SU-DHL-6 (cell line): ENCODE measurements at regions not wholly inside any gene's neighbourhood (a gene's known extent, or its start where the extent isn't known, plus 50 kb on each side); places are given as distances from the start of the nearest gene placed in this dataset.

Experiments used
- H2AFZ ChIP-seq: fragments of 200-600 bp; sonication (generic); 2 replicates; pipeline ENCODE4 v1.6.1; 2014; ENCODE audit warnings: low read depth, mild to moderate bottlenecking, moderate library complexity, mixed read lengths, antibody characterized with exemption, low read length; ENCODE audit not compliant: severe bottlenecking
- H3F3A ChIP-seq: fragments of 200-600 bp; shearing (Covaris generic); 2 replicates; pipeline ENCODE4 v1.6.0; 2016; ENCODE audit warnings: antibody characterized with exemption, mild to moderate bottlenecking; ENCODE audit not compliant: insufficient read depth
- H3K27ac ChIP-seq: fragments of 200-600 bp; sonication (generic); 2 replicates; pipeline ENCODE4 v1.5.1; 2016; ENCODE audit warnings: low read depth, mild to moderate bottlenecking, low read length, moderate library complexity, mixed read lengths
- H3K27me3 ChIP-seq: fragments of 200-600 bp; sonication (generic), shearing (Covaris generic); 2 replicates; pipeline ENCODE4 v1.6.0; 2014; ENCODE audit warnings: mild to moderate bottlenecking, low read length
- H3K36me3 ChIP-seq: fragments of 200-600 bp; sonication (generic); 2 replicates; pipeline ENCODE4 v1.6.1; 2014; ENCODE audit warnings: mild to moderate bottlenecking, low read length, mixed read lengths
- H3K4me2 ChIP-seq: fragments of 300-600, 200-600 bp; shearing (Covaris generic), sonication (generic); 2 replicates; pipeline ENCODE4 v1.6.0; 2014; ENCODE audit warnings: low read length, low read depth, mild to moderate bottlenecking; ENCODE audit not compliant: poor library complexity, severe bottlenecking
- H3K4me3 ChIP-seq: fragments of 200-600 bp; sonication (generic); 2 replicates; pipeline ENCODE4 v1.5.1; 2014; ENCODE audit warnings: antibody characterized with exemption, low read length, mild to moderate bottlenecking, mixed read lengths; ENCODE audit not compliant: insufficient read depth, poor library complexity, severe bottlenecking
- H3K79me2 ChIP-seq: fragments of 200-600 bp; sonication (generic); 2 replicates; pipeline ENCODE4 v1.6.1; 2014; ENCODE audit warnings: mild to moderate bottlenecking, low read length, moderate library complexity; ENCODE audit not compliant: insufficient read depth
- H3K9ac ChIP-seq: fragments of 200-600 bp; sonication (generic); 2 replicates; pipeline ENCODE4 v1.7.0; 2014; ENCODE audit warnings: mild to moderate bottlenecking, low read length
- H3K9me2 ChIP-seq: fragments of 200-600 bp; sonication (generic); replicated peaks from 2 replicates; pipeline ENCODE4 v1.6.1; 2014; ENCODE audit warnings: low read length; ENCODE audit not compliant: insufficient read depth
- H3K9me3 ChIP-seq: fragments of 200-600 bp; sonication (generic); 2 replicates; pipeline ENCODE4 v1.6.1; 2014; ENCODE audit warnings: low read length, mixed read lengths; ENCODE audit not compliant: insufficient read depth
- H4K20me1 ChIP-seq: fragments of 200-600 bp; sonication (generic); 2 replicates; pipeline ENCODE4 v1.6.1; 2014; ENCODE audit warnings: low read depth, mild to moderate bottlenecking, antibody characterized with exemption, low read length, moderate library complexity, mixed read lengths
- CTCF ChIP-seq: fragments of 200-600 bp; sonication (generic); IDR thresholded peaks from one replicate; pipeline ENCODE4 v1.5.1; 2017; ENCODE audit warnings: antibody characterized with exemption, mild to moderate bottlenecking, low read length, moderate library complexity; ENCODE audit not compliant: insufficient read depth, poor library complexity, severe bottlenecking
- EZH2phosphoT487 ChIP-seq: fragments of 200-600 bp; sonication (generic), shearing (Covaris generic); conservative IDR thresholded peaks from 2 replicates; pipeline ENCODE4 v1.6.1; 2018; ENCODE audit warnings: mild to moderate bottlenecking, antibody characterized with exemption, low read length, moderate library complexity, mixed read lengths

GRCh38 chr3:135559802-135560201 lies 405.7 kb upstream of the PPP2R3A start:
- no peak for TF ChIP-seq CTCF
- TF ChIP-seq EZH2phosphoT487, result no peak

GRCh38 chr3:135560847-135561246 lies 404.7 kb upstream of the PPP2R3A start:
- H3K27ac ChIP-seq, result no peak overlapping the region
- TF ChIP-seq EZH2phosphoT487 (no peak), CTCF (no peak)
- H2AFZ ChIP-seq, result no peak overlapping the region
- no peak overlapping the region for H3K4me2 ChIP-seq
- H3K9me2 ChIP-seq, result no peaks in the 10 kb centered on the region
- no peaks in the 10 kb centered on the region for H3F3A ChIP-seq
- H3K36me3 ChIP-seq, result no peaks in the 10 kb centered on the region
- H3K27me3 ChIP-seq, result no peaks in the 10 kb centered on the region
- H3K79me2 ChIP-seq, result no peaks in the 10 kb centered on the region
- H3K4me3 ChIP-seq, result no peak overlapping the region
- H4K20me1 ChIP-seq, result no peaks in the 10 kb centered on the region
- H3K9ac ChIP-seq, result no peak overlapping the region
- H3K9me3 ChIP-seq, result no peaks in the 10 kb centered on the region

More at GRCh38 chr3:135559802-135560201, 405.7 kb upstream of the PPP2R3A start:
- Histone ChIP-seq H2AFZ (no peak overlapping the region), H3K27me3 (no peaks in the 10 kb centered on the region), H3F3A (no peaks in the 10 kb centered on the region), H3K4me3 (no peak overlapping the region), H3K9me3 (no peaks in the 10 kb centered on the region), H3K27ac (no peak overlapping the region), H3K79me2 (no peaks in the 10 kb centered on the region), H3K36me3 (no peaks in the 10 kb centered on the region), H3K9ac (no peak overlapping the region), H4K20me1 (no peaks in the 10 kb centered on the region), H3K4me2 (no peak overlapping the region), H3K9me2 (no peaks in the 10 kb centered on the region)

GRCh38 chr3:135564696-135565095 lies 400.8 kb upstream of the PPP2R3A start:
- Histone ChIP-seq H3K4me2 (no peak overlapping the region), H3K9me2 (no peaks in the 10 kb centered on the region), H3F3A (no peaks in the 10 kb centered on the region), H3K79me2 (no peaks in the 10 kb centered on the region), H3K4me3 (no peak overlapping the region), H3K36me3 (no peaks in the 10 kb centered on the region), H3K9me3 (no peaks in the 10 kb centered on the region), H3K27me3 (no peaks in the 10 kb centered on the region), H2AFZ (no peak overlapping the region), H3K9ac (no peak overlapping the region), H4K20me1 (no peaks in the 10 kb centered on the region), H3K27ac (no peak overlapping the region)
- TF ChIP-seq EZH2phosphoT487 (no peak), CTCF (no peak)
